Astrocyte of the spinal cord (primary cell): ENCODE measurements at regions not wholly inside any gene's neighbourhood (a gene's known extent, or its start where the extent isn't known, plus 50 kb on each side); places are given as distances from the start of the nearest gene placed in this dataset.

Source experiments
- DNase-seq: peaks from one replicate; pipeline ENCODE4 v3.0.0; 2011; ENCODE audit warnings: low read depth, low spot score
- H3K4me3 ChIP-seq: 2 replicates; pipeline ENCODE4 v1.5.1; 2011; ENCODE audit warnings: low read depth, mild to moderate bottlenecking, low read length, moderate library complexity
- CTCF ChIP-seq: IDR thresholded peaks from 2 replicates; pipeline ENCODE4 v1.5.1; 2012; ENCODE audit warnings: low read depth, mild to moderate bottlenecking, low read length, inconsistent platforms
- in situ Hi-C: cut with HindIII; loops from 2 replicates; pipeline ENCODE4 v1.10.0; 2017; ENCODE audit warnings: low sequenced_read_pairs

- in situ Hi-C loops, result no loop called here
- TF ChIP-seq CTCF, result no peak
- H3K4me3 ChIP-seq, result no peak overlapping the region
- DNase-seq, result no peak
Measured at GRCh38 chr19:30225676-30226463, 146.3 kb upstream of the ZNF536 start.

GRCh38 chr19:30226464-30227011 is 145.6 kb upstream of the ZNF536 start:
- H3K4me3 ChIP-seq, result no peak overlapping the region
- in situ Hi-C loops, result no loop called here
- no peak for DNase-seq
- TF ChIP-seq CTCF, result no peak

GRCh38 chr19:30227012-30227621 is 145.1 kb upstream of the ZNF536 start:
- H3K4me3 ChIP-seq, result peak overlapping the region; percentile 36

GRCh38 chr19:30227661-30228112 is 144.5 kb upstream of the ZNF536 start:
- H3K4me3 ChIP-seq, result peak overlapping the region; percentile 36
- in situ Hi-C loops, result no loop called here
- DNase-seq, result peak; percentile 41
- peak; percentile 37 for TF ChIP-seq CTCF

More at GRCh38 chr19:30227012-30227621, 145.1 kb upstream of the ZNF536 start:
- DNase-seq, result no peak
- no peak for TF ChIP-seq CTCF
- in situ Hi-C loops, result no loop called here

- in situ Hi-C loops, result no loop called here
- DNase-seq, result no peak
- no peak overlapping the region for H3K4me3 ChIP-seq
- no peak for TF ChIP-seq CTCF
Measured at GRCh38 chr19:30228113-30228834, 143.9 kb upstream of the ZNF536 start.

GRCh38 chr19:30228835-30229524 is 143.2 kb upstream of the ZNF536 start:
- H3K4me3 ChIP-seq, result no peak overlapping the region
- in situ Hi-C loops, result no loop called here
- no peak for TF ChIP-seq CTCF
- no peak for DNase-seq
